ENCODE measurements at regions not wholly inside any gene's neighbourhood (a gene's known extent, or its start where the extent isn't known, plus 50 kb on each side); places are given as distances from the start of the nearest gene placed in this dataset.

DNA sequence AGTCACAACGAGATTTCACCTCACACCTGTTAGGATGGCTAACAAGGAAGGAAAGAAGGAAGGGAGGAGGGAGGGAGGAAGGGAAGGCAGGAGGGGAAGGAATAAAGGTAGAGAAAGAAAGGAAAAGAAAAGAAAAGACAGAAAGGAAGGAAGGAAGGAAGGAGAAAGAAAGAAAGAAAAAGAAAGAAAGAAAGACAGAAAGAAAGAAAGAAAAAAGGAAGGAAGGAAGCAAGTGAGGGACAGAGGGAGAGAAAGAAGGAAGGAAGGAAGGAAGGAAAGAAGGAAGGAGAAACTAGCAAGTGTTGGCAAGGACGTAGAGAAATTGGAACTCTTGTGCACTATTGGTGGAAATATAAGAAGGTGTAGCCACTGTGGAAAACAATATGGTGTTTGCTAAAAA, 52.2 kb downstream of the CCDC185 start:
- H3K27me3 Mint-ChIP-seq: peaks cover 3% of the 10 kb centered on the region
- H3K9me3 Mint-ChIP-seq: peaks cover 4% of the 10 kb centered on the region
- H3K27ac Mint-ChIP-seq: no peak overlapping the region
- H3K36me3 Mint-ChIP-seq: no peaks in the 10 kb centered on the region
- TF ChIP-seq, protein P1, sequence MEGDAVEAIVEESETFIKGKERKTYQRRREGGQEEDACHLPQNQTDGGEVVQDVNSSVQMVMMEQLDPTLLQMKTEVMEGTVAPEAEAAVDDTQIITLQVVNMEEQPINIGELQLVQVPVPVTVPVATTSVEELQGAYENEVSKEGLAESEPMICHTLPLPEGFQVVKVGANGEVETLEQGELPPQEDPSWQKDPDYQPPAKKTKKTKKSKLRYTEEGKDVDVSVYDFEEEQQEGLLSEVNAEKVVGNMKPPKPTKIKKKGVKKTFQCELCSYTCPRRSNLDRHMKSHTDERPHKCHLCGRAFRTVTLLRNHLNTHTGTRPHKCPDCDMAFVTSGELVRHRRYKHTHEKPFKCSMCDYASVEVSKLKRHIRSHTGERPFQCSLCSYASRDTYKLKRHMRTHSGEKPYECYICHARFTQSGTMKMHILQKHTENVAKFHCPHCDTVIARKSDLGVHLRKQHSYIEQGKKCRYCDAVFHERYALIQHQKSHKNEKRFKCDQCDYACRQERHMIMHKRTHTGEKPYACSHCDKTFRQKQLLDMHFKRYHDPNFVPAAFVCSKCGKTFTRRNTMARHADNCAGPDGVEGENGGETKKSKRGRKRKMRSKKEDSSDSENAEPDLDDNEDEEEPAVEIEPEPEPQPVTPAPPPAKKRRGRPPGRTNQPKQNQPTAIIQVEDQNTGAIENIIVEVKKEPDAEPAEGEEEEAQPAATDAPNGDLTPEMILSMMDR (conservative IDR thresholded peaks at IDR 0.05): no peak
- H3K4me3 Mint-ChIP-seq: no peak overlapping the region
- no peak for DNase-seq (ENCODE audit: extremely low spot score, unreplicated experiment)
- H3K4me1 Mint-ChIP-seq (ENCODE audit: unreplicated experiment): no peaks in the 10 kb centered on the region

DNA sequence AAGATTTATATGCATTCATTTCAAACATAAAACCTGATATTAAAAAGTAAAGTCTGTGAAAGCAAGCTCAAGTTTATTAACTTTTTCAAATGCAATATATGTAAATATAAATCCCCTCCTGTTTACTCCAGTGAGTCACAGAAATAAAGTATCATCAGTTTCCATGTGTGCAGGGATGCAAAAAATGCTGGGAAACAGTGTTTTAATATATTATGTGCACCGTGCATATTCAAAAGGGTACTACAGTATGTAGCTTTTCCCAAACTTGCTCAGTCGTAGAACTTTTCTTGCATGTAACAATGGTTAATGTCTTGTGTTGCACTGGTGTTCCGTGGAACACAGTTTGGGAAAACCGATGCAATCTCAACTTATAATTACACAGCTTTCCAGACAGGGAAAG, 60.7 kb downstream of the CCDC185 start:
- TF ChIP-seq, protein P1 (conservative IDR thresholded peaks at IDR 0.05): no peak
- Mint-ChIP-seq H3K4me3 (no peak overlapping the region), H3K9me3 (no peaks in the 10 kb centered on the region), H3K27me3 (no peaks in the 10 kb centered on the region), H3K4me1 (ENCODE audit: unreplicated experiment) (no peaks in the 10 kb centered on the region), H3K36me3 (no peaks in the 10 kb centered on the region), H3K27ac (no peak overlapping the region)
- DNase-seq (ENCODE audit: extremely low spot score, unreplicated experiment): no peak

DNA sequence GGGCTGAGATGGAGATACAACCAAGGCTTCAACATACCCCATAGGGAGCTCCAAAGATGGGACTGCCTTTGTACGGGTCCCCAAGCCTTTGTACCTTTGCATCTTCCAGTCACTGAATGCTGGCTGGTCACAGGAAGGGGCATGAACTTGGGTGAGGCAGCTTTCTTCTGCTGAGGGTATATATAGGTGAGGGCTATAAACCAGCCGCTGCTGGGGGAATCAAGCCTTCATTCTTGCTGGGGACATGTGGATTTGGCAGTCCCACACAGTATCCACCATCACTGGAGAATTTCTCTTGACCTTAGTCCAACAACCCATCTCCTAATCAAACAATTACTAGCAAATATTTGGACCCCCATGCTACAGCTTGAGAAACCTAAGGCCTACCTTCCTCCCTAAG, 61.7 kb downstream of the CCDC185 start:
- TF ChIP-seq, protein P1 (conservative IDR thresholded peaks at IDR 0.05): no peak
- H3K9me3 Mint-ChIP-seq: no peaks in the 10 kb centered on the region
- H3K27ac Mint-ChIP-seq: no peak overlapping the region
- no peak overlapping the region for H3K4me3 Mint-ChIP-seq
- no peaks in the 10 kb centered on the region for H3K27me3 Mint-ChIP-seq
- no peaks in the 10 kb centered on the region for H3K36me3 Mint-ChIP-seq
- no peak for DNase-seq (ENCODE audit: extremely low spot score, unreplicated experiment)
- H3K4me1 Mint-ChIP-seq (ENCODE audit: unreplicated experiment): no peaks in the 10 kb centered on the region

DNA sequence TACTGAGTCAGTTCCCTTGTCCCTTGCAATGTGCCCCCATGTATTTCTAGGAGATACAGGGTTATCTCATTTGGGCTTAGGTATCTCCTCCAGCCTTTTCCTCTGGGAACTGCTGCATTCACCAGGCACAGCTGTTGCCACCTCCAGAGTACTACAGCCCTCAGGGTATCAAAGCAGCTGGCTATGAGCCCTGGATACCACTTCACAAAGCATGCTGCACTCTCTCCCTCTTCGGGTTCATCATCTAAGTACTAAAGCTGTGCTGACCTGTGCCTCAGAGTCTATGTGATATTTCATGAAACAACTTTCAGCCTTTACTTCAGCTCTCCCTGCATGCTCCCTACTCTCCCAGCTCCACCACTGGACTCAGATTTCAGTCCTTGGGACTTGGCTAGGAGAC, 62.3 kb downstream of the CCDC185 start:
- H3K27me3 Mint-ChIP-seq: no peaks in the 10 kb centered on the region
- H3K4me3 Mint-ChIP-seq: no peak overlapping the region
- TF ChIP-seq, protein P1 (conservative IDR thresholded peaks at IDR 0.05): no peak
- H3K4me1 Mint-ChIP-seq (ENCODE audit: unreplicated experiment): no peaks in the 10 kb centered on the region
- no peak overlapping the region for H3K27ac Mint-ChIP-seq
- DNase-seq (ENCODE audit: extremely low spot score, unreplicated experiment): no peak
- no peaks in the 10 kb centered on the region for H3K36me3 Mint-ChIP-seq
- H3K9me3 Mint-ChIP-seq: no peaks in the 10 kb centered on the region

DNA sequence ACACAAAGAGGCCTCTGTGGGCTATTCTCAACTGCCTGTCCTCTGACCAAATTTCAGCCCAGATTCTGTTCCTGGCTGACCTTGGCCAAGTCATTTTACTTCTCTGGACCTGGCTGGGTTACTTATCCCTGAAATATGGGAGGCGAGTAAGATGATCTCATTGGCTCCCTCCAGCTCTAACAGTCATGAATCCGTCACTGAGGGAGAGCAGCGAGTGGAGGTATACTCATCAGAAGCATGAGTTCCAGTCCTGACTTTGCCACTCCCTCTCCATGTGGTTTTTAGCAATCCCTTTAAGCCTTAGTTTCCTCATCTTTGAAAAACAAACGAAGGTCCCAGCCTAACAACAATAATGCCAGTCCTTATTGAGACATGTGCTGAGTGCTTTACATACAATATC, 63.5 kb downstream of the CCDC185 start:
- Mint-ChIP-seq H3K27me3 (no peaks in the 10 kb centered on the region), H3K4me3 (no peak overlapping the region), H3K36me3 (no peaks in the 10 kb centered on the region), H3K4me1 (ENCODE audit: unreplicated experiment) (no peaks in the 10 kb centered on the region), H3K9me3 (no peaks in the 10 kb centered on the region), H3K27ac (no peak overlapping the region)
- TF ChIP-seq, protein P1 (conservative IDR thresholded peaks at IDR 0.05): no peak
- no peak for DNase-seq (ENCODE audit: extremely low spot score, unreplicated experiment)

DNA sequence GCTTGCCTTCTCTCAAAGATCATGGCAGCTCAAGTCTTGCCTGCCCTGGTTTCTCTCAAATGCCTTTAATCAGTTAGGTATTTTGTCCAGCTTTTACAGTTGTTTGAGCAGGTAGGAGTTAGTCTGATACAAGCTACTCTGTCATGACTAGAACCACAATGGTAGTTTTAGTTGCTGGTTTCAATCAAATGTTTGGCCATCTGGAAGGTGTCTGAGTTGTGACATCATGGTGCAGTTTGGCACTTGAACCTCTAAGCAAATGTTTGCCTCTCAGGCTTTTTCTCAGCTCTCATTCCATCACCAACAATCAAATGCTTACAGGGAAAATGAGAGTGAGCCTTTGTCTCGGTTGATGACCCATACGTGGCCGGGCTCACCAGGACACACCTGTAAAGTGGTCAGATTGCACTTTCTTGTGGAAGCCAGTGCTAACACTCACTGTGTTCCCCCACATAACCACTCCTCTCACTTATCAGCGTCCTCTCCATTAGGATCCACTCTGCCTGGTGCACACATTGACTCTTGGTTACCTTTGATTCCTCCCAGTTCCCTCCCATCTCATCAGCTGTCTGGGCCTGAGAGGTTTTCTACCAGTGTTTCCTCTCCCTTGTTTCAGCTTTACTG, 67.5 kb downstream of the CCDC185 start:
- no peaks in the 10 kb centered on the region for H3K9me3 Mint-ChIP-seq
- no peak for DNase-seq (ENCODE audit: extremely low spot score, unreplicated experiment)
- H3K4me1 Mint-ChIP-seq (ENCODE audit: unreplicated experiment): no peaks in the 10 kb centered on the region

More for the DNA sequence above, 67.5 kb downstream of the CCDC185 start:
- Mint-ChIP-seq H3K27ac (no peak overlapping the region), H3K36me3 (no peaks in the 10 kb centered on the region), H3K4me3 (no peak overlapping the region), H3K27me3 (no peaks in the 10 kb centered on the region)
- TF ChIP-seq, protein P1 (conservative IDR thresholded peaks at IDR 0.05): no peak

Measured in type B pancreatic cell (in vitro differentiated cells).